ENCODE measurements at regions not wholly inside any gene's neighbourhood (a gene's known extent, or its start where the extent isn't known, plus 50 kb on each side); places are given as distances from the start of the nearest gene placed in this dataset.

DNA sequence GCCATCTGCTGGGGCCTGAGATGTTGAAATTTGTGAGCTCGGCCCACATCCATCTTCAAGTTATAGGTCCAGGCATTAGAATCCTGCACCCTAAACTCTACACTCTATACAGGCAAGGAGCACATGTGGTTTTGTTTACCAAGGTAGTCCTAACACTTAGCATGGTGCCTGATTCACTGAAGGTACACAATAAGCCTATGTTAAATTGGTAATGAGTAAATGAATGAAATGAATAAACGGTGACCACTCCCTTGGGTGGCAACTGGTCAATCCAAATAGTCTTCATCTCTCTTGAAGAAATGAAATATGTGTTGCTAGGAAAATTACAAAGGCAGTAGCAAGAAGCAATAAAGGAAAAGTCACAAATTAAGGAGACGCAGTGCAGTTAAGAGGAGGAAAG is 359.3 kb upstream of the UBE2E2 start:
- no peak overlapping the region for H2BK15ac ChIP-seq (ENCODE audit: low read length)
- no peak overlapping the region for H3K23ac ChIP-seq (ENCODE audit: insufficient read length)
- H3K56ac ChIP-seq (replicated peaks; ENCODE audit: insufficient read length, low read depth, low read length): no peak overlapping the region
- ChIA-PET POLR2A (ENCODE audit: partially characterized antibody) (no interaction called here), CTCF (ENCODE audit: partially characterized antibody) (interaction anchor here (0.6 to 1.1 kb wide), 2 partner anchors 22 to 599 kb away, joined by 3 to 4 read pairs; no protein-coding TSS in a partner anchor)
- no peaks in the 10 kb centered on the region for H3K36me3 ChIP-seq (ENCODE audit: control insufficient read depth in 2 of 4, insufficient read depth in 4 of 4, low read length in 3 of 4)
- no peak overlapping the region for H4K8ac ChIP-seq (ENCODE audit: extremely low read depth, insufficient read depth, low read length)
- WGBS, 2 experiments (ENCODE audit: extremely low coverage in 1 of 2, insufficient coverage in 1 of 2, insufficient read length in 1 of 2, insufficient replicate concordance in 2 of 2, low coverage in 1 of 2, low lambda C conversion rate in 2 of 2, missing lambda C conversion rate in 1 of 2): 85% methylated on average over 3 of the region's 3 CpGs; no CpG with 5 or more reads in 1 of the 2 experiments
- no peak overlapping the region for H3K9ac ChIP-seq (replicated peaks in 1 of 4; ENCODE audit: extremely low read depth in 1 of 4, low read depth in 3 of 4, low read length in 3 of 4)
- H2BK5ac ChIP-seq (ENCODE audit: low read depth, low read length): no peak overlapping the region
- H2AFZ ChIP-seq (ENCODE audit: low read length): no peak overlapping the region
- DNase-seq (ENCODE audit: low read depth in 1 of 2, low spot score in 2 of 2): no peak
- H3K4me3 ChIP-seq (ENCODE audit: extremely low read depth in 1 of 4, insufficient read depth in 2 of 4, low read depth in 3 of 4, low read length in 4 of 4): no peak overlapping the region
- no peaks in the 10 kb centered on the region for H3K79me1 ChIP-seq (ENCODE audit: low read depth, low read length)
- H4K91ac ChIP-seq (replicated peaks; ENCODE audit: insufficient read length, low read length): no peak overlapping the region
- no peak overlapping the region for H4K5ac ChIP-seq (ENCODE audit: insufficient read length, low read depth, low read length)
- H2BK12ac ChIP-seq (ENCODE audit: low read depth, low read length): no peak overlapping the region
- H3K14ac ChIP-seq (ENCODE audit: insufficient read length): no peak overlapping the region
- no peak overlapping the region for H3K4me2 ChIP-seq (ENCODE audit: insufficient read depth in 1 of 2, low read depth in 2 of 2, low read length in 2 of 2)
- H4K20me1 ChIP-seq (replicated peaks in 1 of 2; ENCODE audit: control insufficient read depth in 1 of 2, insufficient read depth in 2 of 2, low read length in 2 of 2): no peaks in the 10 kb centered on the region
- H2BK20ac ChIP-seq (ENCODE audit: low read length): no peak overlapping the region
- H3K27ac ChIP-seq (ENCODE audit: low read depth, low read length): no peak overlapping the region
- no peaks in the 10 kb centered on the region for H3K23me2 ChIP-seq (ENCODE audit: low read depth, low read length)
- H2BK120ac ChIP-seq (replicated peaks; ENCODE audit: low read depth, low read length): no peak overlapping the region
- no peaks in the 10 kb centered on the region for H3K4me1 ChIP-seq (replicated peaks in 1 of 4; ENCODE audit: control insufficient read depth in 3 of 4, insufficient read depth in 4 of 4, low read length in 3 of 4)
- H3K18ac ChIP-seq (ENCODE audit: extremely low read depth, low read length): no peak overlapping the region
- FAIRE-seq: no peak
- no peaks in the 10 kb centered on the region for H3K9me3 ChIP-seq (ENCODE audit: insufficient read depth in 2 of 2, low read depth in 1 of 2, low read length in 1 of 2)
- no peaks in the 10 kb centered on the region for H3K79me2 ChIP-seq (ENCODE audit: control insufficient read depth in 1 of 2, insufficient read depth in 2 of 2, low read length in 2 of 2)
- H3K4ac ChIP-seq (replicated peaks; ENCODE audit: insufficient read length, low read depth, low read length): no peak overlapping the region
- no peak overlapping the region for H2AK5ac ChIP-seq (ENCODE audit: low read depth, low read length)
- peaks cover 0 to 1% (median 0%) of the 10 kb centered on the region in 4 experiments; a peak in 1 of 7 replicates for H3K27me3 ChIP-seq (replicated peaks in 1 of 4; ENCODE audit: control insufficient read depth in 3 of 4, extremely low read depth in 1 of 4, insufficient read depth in 3 of 4, low read length in 3 of 4)
- TF ChIP-seq, protein P1, sequence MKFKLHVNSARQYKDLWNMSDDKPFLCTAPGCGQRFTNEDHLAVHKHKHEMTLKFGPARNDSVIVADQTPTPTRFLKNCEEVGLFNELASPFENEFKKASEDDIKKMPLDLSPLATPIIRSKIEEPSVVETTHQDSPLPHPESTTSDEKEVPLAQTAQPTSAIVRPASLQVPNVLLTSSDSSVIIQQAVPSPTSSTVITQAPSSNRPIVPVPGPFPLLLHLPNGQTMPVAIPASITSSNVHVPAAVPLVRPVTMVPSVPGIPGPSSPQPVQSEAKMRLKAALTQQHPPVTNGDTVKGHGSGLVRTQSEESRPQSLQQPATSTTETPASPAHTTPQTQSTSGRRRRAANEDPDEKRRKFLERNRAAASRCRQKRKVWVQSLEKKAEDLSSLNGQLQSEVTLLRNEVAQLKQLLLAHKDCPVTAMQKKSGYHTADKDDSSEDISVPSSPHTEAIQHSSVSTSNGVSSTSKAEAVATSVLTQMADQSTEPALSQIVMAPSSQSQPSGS (IDR thresholded peaks at IDR 0.05; ENCODE audit: low read length): no peak
- TF ChIP-seq RXRA (IDR thresholded peaks at IDR 0.05; ENCODE audit: insufficient read depth, low read depth, low read length): no peak
- TF ChIP-seq ZNF274 (IDR thresholded peaks at IDR 0.05; ENCODE audit: borderline replicate concordance, extremely low read depth, low read length): no peak
- TF ChIP-seq RBBP5 (IDR thresholded peaks at IDR 0.05; ENCODE audit: borderline replicate concordance, low read depth, low read length): no peak
- no peak for TF ChIP-seq POU5F1 (IDR thresholded peaks at IDR 0.05; ENCODE audit: low read depth, low read length)
- no peak for TF ChIP-seq BRCA1 (IDR thresholded peaks at IDR 0.05; ENCODE audit: low read depth, low read length)
- TF ChIP-seq SP2 (IDR thresholded peaks at IDR 0.05; ENCODE audit: low read length): no peak
- TF ChIP-seq RNF2 (IDR thresholded peaks at IDR 0.05; ENCODE audit: borderline replicate concordance, low read depth, low read length, missing control alignments, poor library complexity, severe bottlenecking): no peak
- TF ChIP-seq HDAC2 (IDR thresholded peaks at IDR 0.05; ENCODE audit: borderline replicate concordance in 1 of 2, low read depth in 2 of 2, low read length in 2 of 2): no peak
- no peak for TF ChIP-seq SRF (IDR thresholded peaks at IDR 0.05; ENCODE audit: low read depth, low read length)
- no peak for TF ChIP-seq SIRT6 (IDR thresholded peaks at IDR 0.05; ENCODE audit: low read length)
- no peak for TF ChIP-seq EP300 (IDR thresholded peaks at IDR 0.05; ENCODE audit: borderline replicate concordance in 1 of 2, low read depth in 2 of 2, low read length in 2 of 2)

All from H1 (cell line).